GM18867 (cell line): ENCODE measurements at regions not wholly inside any gene's neighbourhood (a gene's known extent, or its start where the extent isn't known, plus 50 kb on each side); places are given as distances from the start of the nearest gene placed in this dataset.
A peak's percentile ranks its signal among the peaks of the same experiment; 100 is the strongest.
"Not testable (repeated sequence)": the region's sequence is repeated elsewhere in the genome, so short reads cannot be mapped to it uniquely, and the experiment has no call there.

Source experiments
- ATAC-seq: cut with Tn5 transposase; IDR thresholded peaks from one replicate; pipeline ENCODE4 v1.9.1; 2021; ENCODE audit warnings: mild to moderate bottlenecking, moderate library complexity; ENCODE audit not compliant: unreplicated experiment

DNA sequence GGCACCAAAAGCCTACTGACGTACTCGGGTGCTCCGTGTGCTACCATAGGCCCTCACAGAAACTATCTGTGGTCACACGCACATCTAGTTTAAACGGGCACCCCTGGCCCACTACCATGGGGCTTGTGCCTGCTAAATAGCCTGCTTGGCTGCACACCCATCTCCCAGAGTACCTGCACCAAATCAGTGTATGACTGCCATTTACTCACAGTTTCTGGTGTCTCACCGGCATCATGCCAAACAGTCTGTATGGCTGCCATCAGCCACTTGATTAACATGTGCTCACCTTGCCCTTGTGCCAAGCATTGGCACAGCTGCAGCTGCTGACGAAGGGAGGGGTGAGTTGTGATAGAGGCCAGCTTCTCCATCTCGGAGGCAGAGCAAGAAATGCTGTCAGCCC, 232.7 kb downstream of the IGSF11 start:
- no peak for ATAC-seq

DNA sequence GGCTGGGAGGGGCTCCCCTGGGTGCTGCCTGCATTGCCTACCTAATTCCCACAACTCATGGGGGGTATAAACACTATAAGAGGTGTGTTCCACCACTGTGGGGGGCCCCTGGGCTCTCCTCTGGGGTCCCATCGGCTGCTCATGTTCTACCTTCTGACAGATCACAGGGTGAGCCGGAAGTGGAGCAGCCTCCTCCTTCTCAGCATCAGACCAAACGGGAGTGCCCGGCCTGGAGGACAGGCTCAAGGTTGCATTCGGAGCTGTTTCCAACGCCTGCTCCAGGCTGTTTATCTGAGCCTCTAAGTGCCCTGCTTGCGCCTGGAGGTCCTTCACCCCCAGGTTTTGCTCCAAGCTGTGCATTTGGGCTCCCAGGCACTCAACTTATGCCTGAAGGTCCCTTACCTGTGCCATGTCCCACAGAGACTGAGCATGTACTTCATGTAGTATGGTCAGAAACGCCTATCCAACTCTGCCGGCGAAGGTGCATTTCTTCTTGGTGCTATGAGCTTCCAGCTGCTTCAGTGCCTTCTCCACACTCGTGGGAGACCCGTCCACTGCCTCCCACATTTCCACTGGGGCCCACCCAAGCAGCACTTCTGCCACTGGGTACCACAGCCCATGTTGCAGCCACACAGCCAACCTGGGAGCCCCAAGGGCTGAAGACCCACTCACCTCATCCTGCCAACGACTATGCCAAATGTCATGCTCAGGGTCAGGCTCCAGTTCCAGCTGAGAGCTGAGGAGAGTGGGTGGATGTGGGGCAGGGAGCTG, 232.1 kb downstream of the IGSF11 start:
- ATAC-seq = no peak

DNA sequence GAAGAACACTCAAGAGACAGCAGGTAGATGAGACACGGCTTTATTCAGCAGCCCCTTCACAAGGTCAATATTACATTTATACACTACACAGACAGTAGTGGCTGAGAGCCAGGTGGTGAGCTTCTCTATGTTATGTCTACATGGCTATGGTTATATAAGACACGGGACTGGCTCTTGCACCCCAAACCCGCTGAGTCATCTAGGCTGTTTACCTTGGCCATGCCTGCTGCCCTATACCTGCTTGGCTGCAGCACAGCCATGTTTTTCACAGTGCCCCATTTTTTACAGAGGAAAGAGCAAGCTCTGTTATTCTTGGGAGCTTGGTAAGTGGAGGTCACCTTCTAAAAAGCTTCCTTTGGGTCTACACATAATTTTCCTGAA, 231.6 kb downstream of the IGSF11 start:
- no peak for ATAC-seq

DNA sequence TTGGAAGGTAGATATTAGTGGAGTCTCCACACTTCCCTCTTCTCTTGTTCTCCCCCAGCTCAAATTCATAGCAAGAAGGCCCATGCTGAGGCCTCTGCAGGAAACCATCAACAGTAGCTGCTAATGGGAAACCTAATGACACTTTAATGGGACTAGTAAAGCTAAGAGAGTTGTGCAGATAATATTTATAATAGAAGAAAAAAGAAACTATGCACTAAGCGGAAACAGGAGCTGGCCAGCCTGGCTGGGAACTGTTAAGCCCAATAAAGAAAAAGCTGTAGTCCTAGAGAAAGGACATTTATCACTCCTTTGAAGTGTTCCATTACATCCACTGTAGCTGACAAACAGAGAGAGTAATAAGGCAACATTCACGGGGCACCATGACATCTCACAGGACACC, 229.6 kb downstream of the IGSF11 start:
- no peak for ATAC-seq

DNA sequence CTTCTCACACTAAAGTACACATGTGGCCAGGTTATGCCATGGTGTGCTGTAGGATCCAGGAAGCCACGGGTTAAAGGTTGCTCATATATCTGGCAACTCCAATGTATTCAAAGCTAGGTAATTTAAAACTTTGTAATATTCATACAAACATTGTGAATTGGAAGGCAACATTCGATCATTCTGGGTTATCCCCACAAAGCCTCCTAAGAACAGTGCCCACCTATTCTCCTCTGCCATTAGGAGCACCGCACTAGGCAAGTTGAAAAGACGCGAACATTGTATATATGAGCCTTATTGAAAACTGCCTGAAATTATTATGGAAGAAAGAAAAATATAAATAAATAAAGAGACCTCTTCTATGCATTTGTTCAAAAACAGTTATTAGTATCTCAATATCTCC, 228.2 kb downstream of the IGSF11 start:
- no peak for ATAC-seq

DNA sequence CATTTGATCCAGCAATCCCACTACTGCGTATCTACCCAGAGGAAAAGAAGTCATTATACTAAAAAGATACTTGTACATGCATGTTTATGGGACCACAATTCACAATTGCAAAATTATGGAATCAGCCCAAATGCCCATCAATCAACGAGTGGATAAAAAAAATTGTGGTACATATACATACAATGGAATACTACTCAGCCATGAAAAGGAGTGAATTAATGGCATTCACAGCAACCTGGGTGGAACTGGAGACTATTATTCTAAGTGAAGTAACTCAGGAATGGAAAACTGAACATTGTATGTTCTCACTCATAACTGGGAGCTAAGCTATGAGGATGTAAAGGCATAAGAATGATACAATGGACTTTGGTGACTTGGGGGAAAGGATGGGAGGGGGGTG, 227.3 kb downstream of the IGSF11 start:
- not testable (repeated sequence) for ATAC-seq

DNA sequence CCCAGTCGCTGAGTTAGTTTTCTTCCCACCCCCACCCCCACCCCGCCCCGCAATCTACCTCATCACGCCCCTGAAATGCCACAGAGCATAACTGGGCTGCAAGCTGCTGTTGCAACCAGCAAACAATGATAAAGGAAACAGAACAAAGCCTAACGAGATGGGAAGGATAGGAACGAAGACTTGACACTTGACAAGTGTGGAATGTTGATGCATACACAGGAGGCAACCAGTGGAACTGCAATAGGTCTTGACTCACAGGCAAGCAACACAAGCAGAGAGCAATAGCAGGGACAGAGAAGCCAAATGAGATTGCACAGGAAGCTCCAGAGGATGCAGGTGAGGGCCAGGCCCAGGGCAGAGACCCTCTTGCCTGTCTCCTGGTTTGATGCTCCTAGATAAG, 225.9 kb downstream of the IGSF11 start:
- no peak for ATAC-seq

DNA sequence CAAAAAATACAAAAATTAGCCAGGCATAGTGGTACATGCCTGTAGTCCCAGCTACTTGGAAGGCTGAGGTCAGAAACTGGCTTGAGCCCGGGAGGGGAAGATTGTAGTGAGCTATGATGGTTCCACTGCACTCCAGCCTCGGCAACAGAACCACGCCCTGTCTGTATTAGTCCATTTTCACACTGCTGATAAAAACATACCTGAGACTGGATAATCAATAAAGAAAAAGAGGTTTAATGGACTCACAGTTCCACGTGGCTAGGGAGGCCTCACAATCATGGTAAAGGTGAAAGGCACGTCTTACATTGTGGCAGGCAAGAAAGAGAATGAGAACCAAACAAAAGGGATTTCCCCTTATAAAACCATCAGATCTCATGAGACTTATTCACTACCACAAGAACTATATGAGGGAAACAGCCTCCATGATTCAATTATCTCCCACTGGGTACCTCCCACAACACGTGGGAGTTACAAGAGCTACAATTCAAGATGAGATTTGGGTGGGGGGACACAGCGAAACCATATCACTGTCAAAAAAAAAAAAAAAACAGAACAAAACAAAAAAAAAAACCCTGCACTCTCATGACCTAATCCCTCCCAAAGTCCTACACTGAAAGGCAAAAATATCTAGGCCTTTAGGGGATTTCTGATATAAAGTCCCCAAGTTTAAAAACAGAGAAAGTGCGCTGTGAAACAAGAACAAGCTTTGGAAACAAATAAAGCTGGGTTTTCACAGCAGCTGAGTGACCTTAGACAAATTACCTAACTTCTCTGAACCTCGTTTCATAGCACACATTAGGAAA, 224.7 kb downstream of the IGSF11 start:
- ATAC-seq = peak; percentile 52

DNA sequence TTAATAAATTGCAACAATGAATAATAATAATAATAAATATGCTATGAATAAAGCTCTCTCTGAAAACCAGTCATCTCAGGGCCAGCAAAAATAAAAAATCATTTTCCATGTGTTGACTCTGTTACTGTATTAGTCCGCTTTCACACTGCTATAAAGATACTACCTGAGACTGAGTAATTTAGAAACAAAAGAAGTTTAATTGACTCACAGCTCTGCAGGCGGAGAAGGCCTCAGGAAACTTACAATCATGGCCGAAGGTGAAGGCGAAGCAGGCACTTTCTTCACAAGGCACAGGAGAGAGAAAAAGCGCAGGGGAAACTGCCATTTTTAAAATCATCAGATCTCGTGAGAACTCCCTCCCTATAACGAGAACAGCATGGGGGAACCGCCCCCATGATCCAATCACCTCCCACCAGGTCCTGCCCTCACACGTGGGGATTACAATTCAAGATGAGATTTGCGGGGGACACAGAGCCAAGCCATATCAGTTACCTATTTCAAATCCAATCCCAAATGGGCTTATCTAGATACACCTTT, 224.1 kb downstream of the IGSF11 start:
- peak; percentile 28 for ATAC-seq

DNA sequence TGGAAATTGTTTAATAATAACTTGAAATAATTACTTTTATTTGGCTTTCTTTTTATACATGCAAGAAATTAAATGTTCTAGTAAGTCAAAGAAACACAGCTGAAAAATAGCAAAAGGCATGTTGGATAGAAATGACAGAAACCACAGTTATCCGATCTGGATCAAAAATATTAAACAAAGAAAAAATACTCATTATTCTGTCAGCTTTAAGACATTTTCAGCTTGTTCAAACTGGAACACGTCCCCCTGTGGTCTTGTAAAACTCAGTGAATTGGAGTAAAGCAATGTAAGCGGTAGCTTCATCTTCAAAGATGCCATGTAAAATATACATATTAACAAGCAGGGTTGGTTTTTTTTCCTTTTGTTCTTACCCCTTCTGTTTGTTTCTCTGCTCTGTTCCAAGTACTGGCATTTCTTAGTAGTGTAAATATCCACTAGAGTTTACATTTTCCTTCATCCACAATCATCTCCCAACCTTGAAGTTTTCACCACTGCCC, 223.4 kb downstream of the IGSF11 start:
- no peak for ATAC-seq

DNA sequence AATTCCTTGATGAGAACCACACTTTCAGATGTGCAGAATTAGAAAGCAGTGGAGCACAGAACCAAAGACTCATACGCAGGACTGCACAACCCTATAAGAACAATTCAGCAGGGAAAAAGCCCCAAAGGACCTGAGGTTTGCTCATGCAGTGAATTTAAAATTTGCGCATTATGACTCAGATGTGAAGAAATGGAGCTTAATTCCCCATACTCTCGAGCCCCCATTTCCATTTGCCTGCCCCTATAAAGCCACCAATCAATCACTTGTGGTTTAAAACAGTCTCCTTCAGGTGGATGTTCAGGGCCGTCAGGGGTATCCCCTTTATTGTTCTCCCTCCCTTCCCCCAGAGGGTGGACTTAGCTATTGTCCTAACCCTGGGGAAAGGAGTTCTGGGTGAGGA, 221.2 kb downstream of the IGSF11 start:
- no peak for ATAC-seq

DNA sequence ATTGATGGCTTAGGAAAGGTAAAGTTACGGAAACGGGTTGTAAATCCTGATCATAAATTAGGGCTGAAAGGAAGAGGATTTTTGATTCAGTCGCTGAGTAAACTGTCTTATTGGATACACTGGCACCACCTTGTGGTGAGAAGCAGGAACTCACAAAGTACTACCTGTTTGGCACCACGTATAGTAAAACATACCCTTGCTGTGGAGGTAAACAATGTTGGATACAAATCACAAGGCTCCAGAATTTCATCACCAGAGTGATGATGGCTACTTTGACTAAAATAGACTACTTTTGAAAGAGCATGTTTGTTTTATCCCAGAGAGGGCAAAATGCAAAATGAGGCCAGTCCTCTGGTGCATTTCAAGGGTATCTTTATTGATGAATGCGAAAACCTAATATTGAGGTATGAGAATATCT, 216.9 kb downstream of the IGSF11 start:
- peak; percentile 88 for ATAC-seq

DNA sequence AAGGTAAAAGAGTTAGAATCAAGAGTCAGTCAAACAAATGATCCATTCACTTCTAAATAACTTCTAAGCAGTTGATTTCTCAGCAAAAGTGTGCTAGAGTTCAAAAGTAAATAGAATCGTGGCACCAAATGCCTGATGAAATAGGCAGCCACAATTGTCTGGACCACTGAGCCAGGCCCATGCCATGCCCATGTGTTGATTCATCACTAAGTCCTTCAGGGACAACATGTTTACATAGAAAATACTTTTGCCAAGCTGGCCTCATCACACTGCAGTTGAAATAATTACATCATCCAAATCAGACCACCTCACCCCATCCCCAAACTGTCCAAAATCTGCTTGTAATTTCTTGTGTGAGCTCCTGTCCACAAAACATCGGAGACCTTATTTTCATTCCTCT, 216.3 kb downstream of the IGSF11 start:
- ATAC-seq = no peak

DNA sequence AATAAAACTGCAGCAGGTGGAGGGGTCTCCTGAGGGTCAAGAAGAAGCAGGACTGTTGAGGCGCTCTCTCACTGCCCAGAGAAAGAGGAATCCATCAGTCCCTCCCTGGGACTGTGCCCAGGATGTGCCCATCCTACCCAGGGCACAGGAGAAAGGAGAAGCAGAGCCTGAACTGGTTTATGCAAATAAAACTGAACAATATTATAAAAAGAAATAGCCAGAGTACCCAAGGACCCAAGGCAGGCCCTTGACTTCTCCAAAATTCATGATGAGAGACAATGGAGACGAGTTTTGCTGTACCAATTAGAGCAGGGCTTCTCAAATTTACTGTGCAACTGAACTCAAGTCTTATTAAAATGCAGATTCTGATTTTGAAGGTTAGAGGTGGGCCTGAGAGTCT, 211.0 kb downstream of the IGSF11 start:
- no peak for ATAC-seq

DNA sequence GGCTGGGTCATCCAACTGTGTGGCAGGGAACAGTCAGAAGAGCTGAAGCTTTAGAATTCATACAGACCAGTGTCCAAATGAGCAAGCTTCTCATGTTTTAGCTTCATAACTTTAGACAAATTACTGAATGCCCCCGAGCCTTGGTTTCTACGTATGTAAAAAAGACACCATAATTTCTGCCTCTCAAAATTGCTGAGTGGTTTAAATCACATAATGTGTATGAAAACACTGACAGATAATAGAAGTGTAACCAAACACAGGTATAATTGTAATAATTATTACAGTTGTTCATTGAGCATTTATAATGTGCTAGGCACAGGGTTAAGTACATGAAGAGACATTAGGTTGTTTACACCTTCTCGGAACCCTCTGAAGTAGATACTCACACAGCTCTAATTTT, 207.2 kb downstream of the IGSF11 start:
- ATAC-seq = no peak

DNA sequence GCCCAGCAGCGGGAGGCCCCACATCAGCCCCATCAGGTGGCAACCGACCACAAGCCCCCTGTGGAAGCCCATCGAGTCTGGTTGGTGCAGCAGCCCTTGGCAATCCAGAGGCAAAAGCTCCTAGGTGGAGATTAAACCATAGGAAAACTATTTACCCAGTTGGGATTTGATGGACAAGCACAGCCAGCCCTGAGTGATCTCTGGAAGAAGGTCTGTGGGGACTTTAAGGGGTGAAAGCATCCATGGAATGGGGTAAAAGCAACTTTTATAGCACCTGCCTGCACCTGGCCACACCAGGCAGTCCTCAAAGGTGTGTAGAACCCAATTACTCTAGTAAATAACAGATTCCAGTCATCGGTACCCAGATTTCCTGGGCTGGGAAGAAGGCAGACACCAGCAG, 206.3 kb downstream of the IGSF11 start:
- no peak for ATAC-seq

DNA sequence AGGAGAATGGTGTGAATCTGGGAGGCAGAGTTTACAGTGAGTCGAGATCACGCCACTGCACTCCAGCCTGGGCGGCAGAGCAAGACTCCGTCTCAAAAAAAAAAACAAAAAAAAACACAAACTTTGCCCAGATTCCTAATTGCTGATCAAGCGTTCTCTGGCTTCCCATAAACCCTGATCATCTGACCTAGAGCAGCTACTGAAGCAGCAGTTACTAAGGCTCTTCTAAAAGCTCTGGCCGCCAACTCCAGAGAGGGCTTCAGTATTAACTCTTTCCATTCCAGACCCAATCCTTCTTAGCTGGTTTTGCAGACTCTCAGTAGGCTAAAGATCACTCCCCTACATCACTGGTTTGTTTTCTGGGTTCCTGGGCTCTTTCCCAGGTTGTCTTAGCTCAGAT, 201.6 kb downstream of the IGSF11 start:
- ATAC-seq = no peak

DNA sequence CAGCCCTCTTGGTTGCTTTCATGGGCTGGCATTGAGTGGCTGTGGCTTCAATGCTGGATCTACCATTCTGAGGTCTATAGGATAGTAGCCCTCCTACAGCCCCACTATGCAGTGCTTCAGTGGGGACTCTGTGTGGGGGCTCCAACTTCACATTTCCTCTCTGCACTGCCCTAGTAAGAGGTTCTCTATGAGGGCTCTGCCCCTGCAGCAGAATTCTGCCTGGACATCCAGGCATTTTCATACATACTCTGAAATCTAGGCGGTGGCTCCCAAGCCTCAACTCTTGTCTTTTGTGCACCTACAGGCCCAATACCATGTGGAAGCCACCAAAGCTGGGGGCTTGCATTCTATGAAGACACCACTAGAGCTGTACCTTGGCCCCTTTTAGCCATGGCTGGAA, 195.8 kb downstream of the IGSF11 start:
- no peak for ATAC-seq

DNA sequence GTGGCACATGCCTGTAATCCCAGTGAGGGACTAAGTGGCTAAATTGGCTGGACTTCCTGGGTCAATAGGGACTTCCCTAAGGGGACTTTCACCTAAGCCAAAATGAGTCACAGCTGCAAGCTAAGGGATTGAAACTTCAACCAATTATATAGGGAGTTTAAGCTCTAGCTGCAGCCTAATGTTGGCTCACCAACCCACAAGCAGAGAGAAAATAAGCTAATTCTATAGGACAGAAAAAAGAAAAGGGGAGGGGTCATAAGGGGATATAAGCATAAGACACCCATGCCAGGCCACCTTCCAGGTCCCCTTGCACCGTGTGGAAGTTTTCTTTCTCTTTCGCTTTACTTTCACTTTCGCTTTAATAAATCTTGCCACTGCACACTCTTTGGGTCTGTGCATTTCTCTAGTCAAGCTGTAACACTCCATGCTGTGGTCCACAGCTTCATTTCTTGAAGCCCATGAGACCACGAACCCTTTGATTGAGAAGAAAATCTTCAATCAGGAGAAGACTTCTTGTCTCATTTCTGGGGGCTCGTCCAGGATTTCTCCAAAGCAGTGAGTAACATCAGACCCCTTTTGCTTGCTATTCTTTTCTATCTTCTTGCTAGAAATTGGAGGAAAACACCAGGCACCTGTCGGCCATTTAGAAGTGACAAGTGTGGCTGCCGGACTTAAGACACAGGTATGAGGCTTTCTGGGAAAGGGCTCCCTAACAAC, 192.3 kb downstream of the IGSF11 start:
- ATAC-seq = no peak

DNA sequence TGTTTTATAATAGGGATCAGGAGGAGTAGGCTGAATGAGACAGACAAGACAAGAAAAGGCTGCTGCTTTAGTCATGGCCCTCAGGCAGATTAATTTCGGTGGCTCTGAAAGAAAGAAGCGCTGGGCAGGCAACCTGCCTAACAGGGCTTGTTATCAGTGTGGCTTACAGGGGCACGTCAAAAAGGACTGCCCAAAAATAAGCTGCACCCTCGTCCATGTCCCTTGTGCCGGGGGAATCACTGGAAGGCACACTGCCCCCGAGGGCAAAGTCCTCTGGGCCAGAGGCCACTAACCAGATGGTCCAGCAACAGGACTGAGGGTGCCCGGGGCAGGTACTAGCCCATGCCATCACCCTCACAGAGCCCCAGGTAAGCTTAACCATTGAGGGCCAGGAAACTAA, 188.5 kb downstream of the IGSF11 start:
- ATAC-seq = no peak
